Liver (tissue), 8 donors: ENCODE measurements at regions not wholly inside any gene's neighbourhood (a gene's known extent, or its start where the extent isn't known, plus 50 kb on each side); places are given as distances from the start of the nearest gene placed in this dataset.

Source experiments
- DNase-seq: peaks from one replicate; pipeline ENCODE4 v3.0.0-alpha.2; 2017; ENCODE audit warnings: low spot score
- H3K27ac ChIP-seq, 2 donors: one replicate each; pipeline ENCODE4 v1.7.0; 2013; ENCODE audit warnings: inconsistent platforms in 2 of 2, low read length in 2 of 2, control low read depth in 1 of 2, low read depth in 1 of 2, mild to moderate bottlenecking in 1 of 2
- H3K27me3 ChIP-seq, 4 donors: one replicate each; pipeline versions ENCODE4 v1.6.1 to v1.7.0; 2013; ENCODE audit warnings: low read length in 3 of 4, inconsistent platforms in 1 of 4, mild to moderate bottlenecking in 1 of 4, moderate library complexity in 1 of 4; ENCODE audit not compliant: control insufficient read depth in 4 of 4, insufficient read depth in 4 of 4
- H3K36me3 ChIP-seq, 4 donors: one replicate each; pipeline versions ENCODE4 v1.6.1 to v1.7.0; 2013; ENCODE audit warnings: low read length in 3 of 4, mild to moderate bottlenecking in 3 of 4, low read depth in 1 of 4, moderate library complexity in 1 of 4; ENCODE audit not compliant: control insufficient read depth in 4 of 4, insufficient read depth in 3 of 4
- H3K4me1 ChIP-seq, 4 donors: one replicate each; pipeline versions ENCODE4 v1.6.1 to v1.7.0; 2013; ENCODE audit warnings: low read length in 3 of 4, mild to moderate bottlenecking in 3 of 4, moderate library complexity in 1 of 4; ENCODE audit not compliant: control insufficient read depth in 4 of 4, insufficient read depth in 4 of 4
- H3K4me3 ChIP-seq, 3 donors: one replicate each; pipeline versions ENCODE4 v1.6.1 to v1.7.0; 2013; ENCODE audit warnings: low read length in 3 of 3, control low read depth in 1 of 3, low read depth in 1 of 3, mild to moderate bottlenecking in 1 of 3
- H3K9ac ChIP-seq, 2 donors: one replicate each; pipeline ENCODE4 v1.7.0; 2013; ENCODE audit warnings: low read length in 2 of 2, mild to moderate bottlenecking in 2 of 2, moderate library complexity in 2 of 2, control low read depth in 1 of 2, low read depth in 1 of 2
- H3K9me3 ChIP-seq, 4 donors: one replicate each; pipeline versions ENCODE4 v1.6.1 to v1.7.0; 2013; ENCODE audit warnings: low read length in 3 of 4; ENCODE audit not compliant: control insufficient read depth in 4 of 4
- ATF3 ChIP-seq: IDR thresholded peaks from 2 replicates; pipeline ENCODE4 v1.6.1; 2016; ENCODE audit warnings: antibody characterized with exemption
- CTCF ChIP-seq: fragments of 150-350 bp; IDR thresholded peaks from 2 replicates; pipeline ENCODE4 v1.5.1; 2017; ENCODE audit warnings: improper control_type of control experiment, low read depth, low read length; ENCODE audit not compliant: missing input control
- EGR1 ChIP-seq, 2 donors: IDR thresholded peaks; 2 replicates each; pipeline ENCODE4 v1.6.1; 2016 to 2018; ENCODE audit warnings: antibody characterized with exemption in 2 of 2, low read depth in 2 of 2
- FOXA1 ChIP-seq: IDR thresholded peaks from 2 replicates; pipeline ENCODE4 v1.6.1; 2016; ENCODE audit warnings: antibody characterized with exemption
- FOXA2 ChIP-seq: IDR thresholded peaks from 2 replicates; pipeline ENCODE4 v1.6.1; 2016; ENCODE audit warnings: antibody characterized with exemption
- GABPA ChIP-seq, 2 donors: IDR thresholded peaks in 1 of 2; conservative IDR thresholded peaks in 1 of 2; 2 replicates each; pipeline ENCODE4 v1.6.1; 2016; ENCODE audit warnings: antibody characterized with exemption in 2 of 2, mild to moderate bottlenecking in 1 of 2, moderate library complexity in 1 of 2
- HNF4G ChIP-seq: IDR thresholded peaks from 2 replicates; pipeline ENCODE4 v1.6.1; 2016; ENCODE audit warnings: antibody characterized with exemption
- JUND ChIP-seq, 2 donors: IDR thresholded peaks; 2 replicates each; pipeline ENCODE4 v1.6.1; 2016; ENCODE audit warnings: antibody characterized with exemption in 2 of 2
- NR2F2 ChIP-seq: IDR thresholded peaks from 2 replicates; pipeline ENCODE4 v1.6.1; 2016; ENCODE audit warnings: antibody characterized with exemption
- RAD21 ChIP-seq, 2 donors: IDR thresholded peaks; 2 replicates each; pipeline ENCODE4 v1.6.1; 2016; ENCODE audit warnings: antibody characterized with exemption in 2 of 2, mild to moderate bottlenecking in 2 of 2
- RXRA ChIP-seq, 2 donors: IDR thresholded peaks; 2 replicates each; pipeline ENCODE4 v1.6.1; 2017 to 2018; ENCODE audit warnings: antibody characterized with exemption in 2 of 2, mild to moderate bottlenecking in 1 of 2
- TAF1 ChIP-seq: conservative IDR thresholded peaks from 2 replicates; pipeline ENCODE4 v1.6.1; 2016; ENCODE audit warnings: antibody characterized with exemption, mild to moderate bottlenecking
- YY1 ChIP-seq: IDR thresholded peaks from 2 replicates; pipeline ENCODE4 v1.6.1; 2016; ENCODE audit warnings: antibody characterized with exemption, mild to moderate bottlenecking
- WGBS: extraction: QIAGEN DNeasy Blood & Tissue Kit; methylation state at CpG from one replicate; pipeline ENCODE4 v1.1.7; 2013; 5-methylcytosine and 5-hydroxymethylcytosine counted together
- TF ChIP-seq, protein P1 (sequence below): IDR thresholded peaks from 2 replicates; pipeline ENCODE4 v1.6.1; 2016; ENCODE audit warnings: antibody characterized with exemption
- TF ChIP-seq, protein P2 (sequence below): IDR thresholded peaks from 2 replicates; pipeline ENCODE4 v1.6.1; 2016; ENCODE audit warnings: antibody characterized with exemption, mild to moderate bottlenecking
- TF ChIP-seq, protein P3 (sequence below): IDR thresholded peaks from 2 replicates; pipeline ENCODE4 v1.6.1; 2016; ENCODE audit warnings: antibody characterized with exemption
- donor health status: healthy.
- donor health status: healthy.
- donor health status: healthy.
- donor health status: healthy.
- donor health status: healthy.

DNA sequence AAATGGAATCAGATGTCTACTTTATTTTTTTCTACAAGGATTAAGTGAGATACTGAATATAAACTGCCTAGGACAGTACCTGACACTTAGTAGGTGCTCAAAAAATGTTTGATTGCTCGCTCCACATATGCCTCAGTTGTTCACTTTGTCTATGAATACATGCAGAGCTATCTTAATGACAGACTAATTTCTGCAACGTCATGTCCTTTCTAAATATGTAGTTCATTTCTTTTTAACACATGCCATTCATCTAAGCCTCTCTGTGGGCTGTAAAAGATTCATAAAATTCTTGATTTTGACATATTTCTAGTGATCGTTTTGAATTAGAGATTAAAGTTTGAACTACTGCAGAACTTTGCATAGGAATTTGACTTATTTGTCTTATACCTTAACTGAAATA is 176.3 kb upstream of the STXBP6 start:
- H3K9me3 ChIP-seq, result no peaks in the 10 kb centered on the region
- no peak overlapping the region for H3K4me3 ChIP-seq
- 57% methylated on average over 3 of the region's 3 CpGs for WGBS

DNA sequence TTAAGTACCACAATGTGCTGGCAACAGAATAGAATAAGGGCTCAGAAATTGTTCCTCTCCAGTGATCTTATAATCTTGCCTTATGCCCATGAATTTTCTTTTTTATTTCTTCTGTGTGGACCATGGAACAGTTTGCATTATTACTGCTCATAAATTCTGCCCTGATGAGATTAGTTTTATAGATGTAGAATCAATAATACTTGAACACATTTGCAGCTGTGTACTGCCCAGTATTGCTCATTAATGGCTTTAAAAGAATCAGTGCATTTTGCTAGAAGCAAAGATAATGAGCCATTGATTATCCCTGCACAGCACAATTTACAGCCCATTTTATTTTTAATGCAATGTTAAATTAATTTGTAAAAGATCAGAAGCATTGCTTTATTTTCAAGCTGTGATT is 172.3 kb upstream of the STXBP6 start:
- TF ChIP-seq GABPA (IDR thresholded peaks at IDR 0.05 in 1 of 2, conservative IDR thresholded peaks at IDR 0.05 in 1 of 2) (no peak), JUND (IDR thresholded peaks at IDR 0.05) (no peak), FOXA1 (no peak), HNF4G (no peak), FOXA2 (no peak), TAF1 (no peak), RAD21 (IDR thresholded peaks at IDR 0.05) (no peak)
- TF ChIP-seq, protein P1, sequence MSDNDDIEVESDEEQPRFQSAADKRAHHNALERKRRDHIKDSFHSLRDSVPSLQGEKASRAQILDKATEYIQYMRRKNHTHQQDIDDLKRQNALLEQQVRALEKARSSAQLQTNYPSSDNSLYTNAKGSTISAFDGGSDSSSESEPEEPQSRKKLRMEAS, result no peak
- TF ChIP-seq, protein P2, sequence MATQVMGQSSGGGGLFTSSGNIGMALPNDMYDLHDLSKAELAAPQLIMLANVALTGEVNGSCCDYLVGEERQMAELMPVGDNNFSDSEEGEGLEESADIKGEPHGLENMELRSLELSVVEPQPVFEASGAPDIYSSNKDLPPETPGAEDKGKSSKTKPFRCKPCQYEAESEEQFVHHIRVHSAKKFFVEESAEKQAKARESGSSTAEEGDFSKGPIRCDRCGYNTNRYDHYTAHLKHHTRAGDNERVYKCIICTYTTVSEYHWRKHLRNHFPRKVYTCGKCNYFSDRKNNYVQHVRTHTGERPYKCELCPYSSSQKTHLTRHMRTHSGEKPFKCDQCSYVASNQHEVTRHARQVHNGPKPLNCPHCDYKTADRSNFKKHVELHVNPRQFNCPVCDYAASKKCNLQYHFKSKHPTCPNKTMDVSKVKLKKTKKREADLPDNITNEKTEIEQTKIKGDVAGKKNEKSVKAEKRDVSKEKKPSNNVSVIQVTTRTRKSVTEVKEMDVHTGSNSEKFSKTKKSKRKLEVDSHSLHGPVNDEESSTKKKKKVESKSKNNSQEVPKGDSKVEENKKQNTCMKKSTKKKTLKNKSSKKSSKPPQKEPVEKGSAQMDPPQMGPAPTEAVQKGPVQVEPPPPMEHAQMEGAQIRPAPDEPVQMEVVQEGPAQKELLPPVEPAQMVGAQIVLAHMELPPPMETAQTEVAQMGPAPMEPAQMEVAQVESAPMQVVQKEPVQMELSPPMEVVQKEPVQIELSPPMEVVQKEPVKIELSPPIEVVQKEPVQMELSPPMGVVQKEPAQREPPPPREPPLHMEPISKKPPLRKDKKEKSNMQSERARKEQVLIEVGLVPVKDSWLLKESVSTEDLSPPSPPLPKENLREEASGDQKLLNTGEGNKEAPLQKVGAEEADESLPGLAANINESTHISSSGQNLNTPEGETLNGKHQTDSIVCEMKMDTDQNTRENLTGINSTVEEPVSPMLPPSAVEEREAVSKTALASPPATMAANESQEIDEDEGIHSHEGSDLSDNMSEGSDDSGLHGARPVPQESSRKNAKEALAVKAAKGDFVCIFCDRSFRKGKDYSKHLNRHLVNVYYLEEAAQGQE, result no peak
- Histone ChIP-seq H3K36me3 (no peaks in the 10 kb centered on the region), H3K4me1 (no peaks in the 10 kb centered on the region), H3K27ac (no peak overlapping the region), H3K4me3 (no peak overlapping the region), H3K9me3 (no peaks in the 10 kb centered on the region), H3K27me3 (no peaks in the 10 kb centered on the region), H3K9ac (no peak overlapping the region)
- DNase-seq, result no peak

More for the DNA sequence above, 176.3 kb upstream of the STXBP6 start:
- TF ChIP-seq GABPA (IDR thresholded peaks at IDR 0.05 in 1 of 2, conservative IDR thresholded peaks at IDR 0.05 in 1 of 2) (no peak), FOXA1 (no peak), EGR1 (IDR thresholded peaks at IDR 0.05; ENCODE audit: low read depth in 2 of 2) (no peak), RAD21 (IDR thresholded peaks at IDR 0.05) (no peak), ATF3 (no peak), NR2F2 (no peak), RXRA (IDR thresholded peaks at IDR 0.05) (no peak), TAF1 (no peak), HNF4G (no peak), FOXA2 (no peak), CTCF (no peak), YY1 (no peak)
- TF ChIP-seq, protein P3, sequence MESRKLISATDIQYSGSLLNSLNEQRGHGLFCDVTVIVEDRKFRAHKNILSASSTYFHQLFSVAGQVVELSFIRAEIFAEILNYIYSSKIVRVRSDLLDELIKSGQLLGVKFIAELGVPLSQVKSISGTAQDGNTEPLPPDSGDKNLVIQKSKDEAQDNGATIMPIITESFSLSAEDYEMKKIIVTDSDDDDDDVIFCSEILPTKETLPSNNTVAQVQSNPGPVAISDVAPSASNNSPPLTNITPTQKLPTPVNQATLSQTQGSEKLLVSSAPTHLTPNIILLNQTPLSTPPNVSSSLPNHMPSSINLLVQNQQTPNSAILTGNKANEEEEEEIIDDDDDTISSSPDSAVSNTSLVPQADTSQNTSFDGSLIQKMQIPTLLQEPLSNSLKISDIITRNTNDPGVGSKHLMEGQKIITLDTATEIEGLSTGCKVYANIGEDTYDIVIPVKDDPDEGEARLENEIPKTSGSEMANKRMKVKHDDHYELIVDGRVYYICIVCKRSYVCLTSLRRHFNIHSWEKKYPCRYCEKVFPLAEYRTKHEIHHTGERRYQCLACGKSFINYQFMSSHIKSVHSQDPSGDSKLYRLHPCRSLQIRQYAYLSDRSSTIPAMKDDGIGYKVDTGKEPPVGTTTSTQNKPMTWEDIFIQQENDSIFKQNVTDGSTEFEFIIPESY, result no peak
- TF ChIP-seq, protein P2, result no peak
- Histone ChIP-seq H3K36me3 (no peaks in the 10 kb centered on the region), H3K27ac (no peak overlapping the region), H3K4me1 (peaks cover 0 to 1% (median 0%) of the 10 kb centered on the region in 4 donors), H3K27me3 (no peaks in the 10 kb centered on the region), H3K9ac (no peak overlapping the region)
- DNase-seq, result no peak
